HCT116 (cell line): ENCODE measurements at regions not wholly inside any gene's neighbourhood (a gene's known extent, or its start where the extent isn't known, plus 50 kb on each side); places are given as distances from the start of the nearest gene placed in this dataset.
A peak's percentile ranks its signal among the peaks of the same experiment; 100 is the strongest.

Experiments
- ATAC-seq: fragments of 200-7000 bp; cut with Tn5 transposase; 2 replicates; pipeline ENCODE4 v1.9.1; 2020; ENCODE audit warnings: mild to moderate bottlenecking, moderate library complexity
- BruUV-seq: library from RNA; stranded (reverse); fragments of 400-500 nt; replicated peaks from 2 replicates; lab custom pipeline; 2021; lab: Mats Ljungman, UMichigan
- CTCF ChIA-PET: fragments of 300-600 bp; sonication (Branson Sonifier 250); formaldehyde crosslinking; loops from one replicate; lab custom pipeline; 2021; ENCODE audit warnings: antibody characterized with exemption; lab: Charles Lee
- POLR2A ChIA-PET: fragments of 300-600, 350-600 bp; sonication (Branson Sonifier 250); formaldehyde crosslinking; loops from one replicate; lab custom pipeline; 2021; ENCODE audit warnings: antibody characterized with exemption; lab: Charles Lee
- RAD21 ChIA-PET, 2 experiments: fragments of 300-600 bp; sonication (Branson Sonifier 250); formaldehyde crosslinking; loops; one replicate each; lab custom pipeline; 2023; ENCODE audit warnings: low total read pairs in 2 of 2; ENCODE audit not compliant: uncharacterized antibody in 2 of 2, unreplicated experiment in 2 of 2, low non-redundant PET in 1 of 2; lab: Charles Lee
- DNase-seq: peaks from one replicate; pipeline ENCODE4 v3.0.0-alpha.2; 2010; ENCODE audit warnings: low read depth, low spot score
- H2AFZ ChIP-seq: fragments of 200-600 bp; shearing (Covaris generic), sonication (generic); 2 replicates; pipeline ENCODE4 v1.6.1; 2017; ENCODE audit warnings: low read depth, mixed run types, mixed read lengths, antibody characterized with exemption, low read length; ENCODE audit not compliant: poor library complexity, severe bottlenecking
- H3K27ac ChIP-seq: 2 replicates; pipeline ENCODE4 v1.5.1; 2012; ENCODE audit warnings: low read depth, low read length
- H3K27me3 ChIP-seq: fragments of 200-600 bp; sonication (generic); 2 replicates; pipeline ENCODE4 v1.6.1; 2016; ENCODE audit warnings: mixed run types, low read length, mixed read lengths; ENCODE audit not compliant: insufficient read depth
- H3K36me3 ChIP-seq, 2 experiments: fragments of 200-500 bp in 1 of 2; fragments of 200-600 bp in 1 of 2; sonication (Bioruptor generic) in 1 of 2; sonication (generic) in 1 of 2; 2 replicates each; pipeline versions ENCODE4 v1.5.1 to v1.6.1; 2014 to 2016; ENCODE audit warnings: low read length in 2 of 2, inconsistent platforms in 1 of 2, mixed read lengths in 1 of 2, mixed run types in 1 of 2; ENCODE audit not compliant: insufficient read depth in 2 of 2, control insufficient read depth in 1 of 2
- H3K4me1 ChIP-seq, 2 experiments: fragments of 200-600 bp in 1 of 2; sonication (generic) in 1 of 2; 2 replicates each; pipeline versions ENCODE4 v1.5.1 to v1.6.1; 2012 to 2017; ENCODE audit warnings: low read length in 2 of 2, inconsistent platforms in 1 of 2, mild to moderate bottlenecking in 1 of 2, mixed read lengths in 1 of 2, mixed run types in 1 of 2, moderate library complexity in 1 of 2; ENCODE audit not compliant: insufficient read depth in 2 of 2, control insufficient read depth in 1 of 2
- H3K4me2 ChIP-seq: fragments of 200-600 bp; sonication (generic); 2 replicates; pipeline ENCODE4 v1.6.1; 2017; ENCODE audit warnings: mixed run types, low read length, mixed read lengths
- H3K4me3 ChIP-seq, 2 experiments: fragments of 200-600 bp in 1 of 2; sonication (generic) in 1 of 2; replicated peaks in 1 of 2; 2 replicates each; pipeline ENCODE4 v1.5.1; 2011 to 2016; ENCODE audit warnings: low read length in 2 of 2, control low read depth in 1 of 2, low read depth in 1 of 2, mild to moderate bottlenecking in 1 of 2, mixed read lengths in 1 of 2, mixed run types in 1 of 2
- H3K79me2 ChIP-seq: fragments of 200-600 bp; sonication (generic); 2 replicates; pipeline ENCODE4 v1.6.1; 2017; ENCODE audit warnings: mild to moderate bottlenecking, mixed run types, low read length, moderate library complexity, mixed read lengths; ENCODE audit not compliant: insufficient read depth
- H3K9ac ChIP-seq: fragments of 200-600 bp; sonication (generic); 2 replicates; pipeline ENCODE4 v1.6.1; 2016; ENCODE audit warnings: low read length, mixed read lengths
- H3K9me2 ChIP-seq: fragments of 200-600 bp; sonication (generic), shearing (Covaris generic); 2 replicates; pipeline ENCODE4 v1.6.1; 2017; ENCODE audit warnings: mixed run types, mild to moderate bottlenecking, moderate library complexity; ENCODE audit not compliant: insufficient read depth
- H3K9me3 ChIP-seq, 2 experiments: fragments of 200-500 bp in 1 of 2; fragments of 200-600 bp in 1 of 2; sonication (Bioruptor generic) in 1 of 2; sonication (generic) in 1 of 2; 2 replicates each; pipeline ENCODE4 v1.6.1; 2014 to 2017; ENCODE audit warnings: low read length in 2 of 2, mixed read lengths in 2 of 2, inconsistent platforms in 1 of 2, low read depth in 1 of 2, mild to moderate bottlenecking in 1 of 2, mixed run types in 1 of 2, moderate library complexity in 1 of 2; ENCODE audit not compliant: control insufficient read depth in 1 of 2, insufficient read depth in 1 of 2
- H4K20me1 ChIP-seq: fragments of 200-600 bp; sonication (generic), shearing (Covaris generic); 2 replicates; pipeline ENCODE4 v1.6.1; 2017; ENCODE audit warnings: mixed run types, mild to moderate bottlenecking, moderate library complexity; ENCODE audit not compliant: insufficient read depth
- CBX3 ChIP-seq: IDR thresholded peaks from 2 replicates; pipeline ENCODE4 v1.6.1; 2012; ENCODE audit warnings: low read depth
- CTCF ChIP-seq, 3 experiments: fragments of 200-600 bp in 1 of 3; sonication (generic) in 1 of 3; IDR thresholded peaks in 2 of 3; conservative IDR thresholded peaks in 1 of 3; 2 replicates each; pipeline ENCODE4 v1.5.1; 2012 to 2017; ENCODE audit warnings: low read depth in 2 of 3, low read length in 2 of 3, antibody characterized with exemption in 1 of 3, borderline replicate concordance in 1 of 3, control low read depth in 1 of 3, mild to moderate bottlenecking in 1 of 3, mixed read lengths in 1 of 3, mixed run types in 1 of 3, moderate library complexity in 1 of 3; ENCODE audit not compliant: insufficient read depth in 1 of 3
- EZH2 ChIP-seq: fragments of 200-600 bp; sonication (generic); IDR thresholded peaks from 2 replicates; pipeline ENCODE4 v1.6.1; 2017; ENCODE audit warnings: antibody characterized with exemption, mixed run types
- intact Hi-C: fragments of 100-400 bp; cut with micrococcal nuclease; formaldehyde crosslinking; loops from 2 replicates; pipeline ENCODE4 v1.10.0; 2022

GRCh38 chr20:12203981-12204380 lies 286.3 kb downstream of the BTBD3 start (continued):
- no peak for TF ChIP-seq CTCF (IDR thresholded peaks at IDR 0.05 in 2 of 3, conservative IDR thresholded peaks at IDR 0.05 in 1 of 3; ENCODE audit: borderline replicate concordance in 1 of 3, insufficient read depth in 1 of 3, low read depth in 2 of 3, low read length in 2 of 3)

DNA sequence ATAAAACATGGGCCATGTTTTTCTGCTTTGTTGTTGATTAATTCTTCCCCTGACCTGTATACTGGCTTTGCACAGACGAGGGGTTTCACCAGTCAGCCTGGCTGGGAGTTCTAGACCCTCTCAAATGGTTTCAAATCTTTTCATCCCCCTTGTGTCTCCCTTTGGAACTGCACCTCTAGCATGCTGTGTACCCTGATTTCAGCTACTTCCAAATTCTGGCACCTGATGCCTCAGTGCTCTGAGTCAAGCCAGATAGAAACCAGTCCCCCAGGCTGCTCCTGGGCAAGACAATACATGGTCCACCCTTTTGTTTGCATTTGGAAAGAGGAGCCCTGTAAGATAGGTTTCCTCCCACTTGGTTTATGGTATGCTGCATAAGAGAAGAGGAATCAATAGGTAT lies 290.2 kb downstream of the BTBD3 start:
- CTCF ChIA-PET: no interaction called here
- Histone ChIP-seq H3K4me1 (no peaks in the 10 kb centered on the region), H3K27me3 (no peaks in the 10 kb centered on the region), H3K36me3 (no peaks in the 10 kb centered on the region), H2AFZ (no peak overlapping the region), H3K4me3 (no peak overlapping the region), H3K9me2 (no peaks in the 10 kb centered on the region), H3K79me2 (no peaks in the 10 kb centered on the region), H4K20me1 (no peaks in the 10 kb centered on the region), H3K9me3 (peaks cover 16 to 24% of the 10 kb centered on the region in 2 experiments; a peak in 2 of 4 replicates), H3K4me2 (no peak overlapping the region), H3K27ac (no peak overlapping the region), H3K9ac (no peak overlapping the region)
- no TSS peak for BruUV-seq
- ATAC-seq (no peak), DNase-seq (peak; percentile 0)
- intact Hi-C loops: loop anchor here (10.0 kb wide), 1 partner anchor 533 kb away; no protein-coding TSS in a partner anchor
- RAD21 ChIA-PET: no interaction called here
- TF ChIP-seq CBX3: no peak
- no peak for TF ChIP-seq EZH2
- TF ChIP-seq CTCF (IDR thresholded peaks at IDR 0.05 in 2 of 3, conservative IDR thresholded peaks at IDR 0.05 in 1 of 3; ENCODE audit: borderline replicate concordance in 1 of 3, insufficient read depth in 1 of 3, low read depth in 2 of 3, low read length in 2 of 3): peak in 2 of 3 experiments; percentile 41 to 46; a peak in 3 of 6 replicates
- POLR2A ChIA-PET: no interaction called here
